NCI-H1048 (cell line): ENCODE measurements at regions not wholly inside any gene's neighbourhood (a gene's known extent, or its start where the extent isn't known, plus 50 kb on each side); places are given as distances from the start of the nearest gene placed in this dataset.

Experiments
- DNase-seq: peaks from one replicate; lab custom pipeline; 2025; lab: John Stamatoyannopoulos, UW

GRCh38 chr5:135120951-135121350 lies 86.9 kb upstream of the PITX1 start:
- DNase-seq: no peak

- no peak for DNase-seq
Observed at GRCh38 chr5:135119481-135119880, 85.5 kb upstream of the PITX1 start.

- no peak for DNase-seq
Observed at GRCh38 chr5:135117590-135117989, 83.6 kb upstream of the PITX1 start.

DNA sequence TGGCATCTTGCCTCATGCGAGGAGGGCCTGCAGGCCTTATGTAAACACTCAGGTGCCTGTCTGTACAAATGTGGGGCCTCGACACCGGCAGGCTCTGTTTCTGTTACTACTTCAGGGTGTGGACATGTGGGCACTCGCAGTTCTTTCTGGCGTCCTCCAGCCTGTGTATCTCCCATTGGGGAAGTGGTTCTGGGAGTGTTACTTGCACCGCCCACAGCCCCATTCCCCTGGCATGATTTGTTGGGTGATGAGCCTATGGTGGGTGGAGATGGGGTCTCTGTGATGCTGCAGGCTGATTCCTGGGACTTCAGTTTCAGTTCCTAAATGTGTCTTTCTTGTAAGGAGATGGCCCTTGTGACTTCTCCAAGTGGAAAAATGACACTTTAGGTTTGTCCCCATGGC lies 82.1 kb upstream of the PITX1 start:
- DNase-seq: no peak

DNA sequence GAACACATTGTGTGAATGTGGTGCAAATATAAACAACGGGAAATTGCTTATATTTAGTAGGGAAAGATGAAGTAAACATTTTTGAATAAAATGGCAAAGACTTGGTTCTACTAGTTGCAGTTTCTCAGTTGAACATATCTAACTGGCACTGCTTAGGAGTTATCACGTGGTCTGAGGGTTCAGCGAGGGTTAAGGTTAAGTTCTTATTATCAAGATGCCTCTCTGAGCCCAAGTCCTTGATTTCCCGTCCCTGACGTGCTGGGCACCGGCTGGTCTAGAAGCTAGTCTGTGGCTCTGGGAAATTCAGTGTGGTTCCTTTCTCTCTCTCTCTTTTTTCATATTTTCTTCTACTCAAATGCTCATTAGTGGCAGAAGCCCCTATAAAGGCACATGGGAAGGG lies 81.6 kb upstream of the PITX1 start:
- no peak for DNase-seq

- DNase-seq: no peak
Observed at GRCh38 chr5:135114759-135115158, 80.7 kb upstream of the PITX1 start.

- DNase-seq: no peak
Observed at GRCh38 chr5:135112008-135112725, 78.1 kb upstream of the PITX1 start.

GRCh38 chr5:135110785-135111596 lies 77.0 kb upstream of the PITX1 start:
- DNase-seq: no peak

DNA sequence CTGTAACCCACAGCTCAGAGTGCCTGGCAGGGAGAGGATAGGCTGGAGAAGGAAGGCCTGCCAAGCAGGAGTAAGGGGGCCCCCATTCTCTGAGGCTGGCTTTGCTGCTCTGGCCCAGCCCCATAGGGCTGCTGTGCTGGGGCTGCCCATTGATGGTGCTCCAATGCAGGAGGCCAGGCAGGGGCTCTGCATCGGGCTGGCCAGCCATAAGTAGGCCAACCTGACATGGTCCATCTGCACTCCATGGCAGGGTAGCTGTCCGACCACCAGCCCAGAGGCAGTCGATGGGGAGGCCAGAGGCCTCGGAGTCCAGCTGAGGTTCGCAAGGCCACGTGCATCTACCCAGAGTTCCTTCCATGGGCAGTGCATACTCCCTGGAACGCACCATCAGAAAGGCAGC lies 75.0 kb upstream of the PITX1 start:
- DNase-seq: no peak

DNA sequence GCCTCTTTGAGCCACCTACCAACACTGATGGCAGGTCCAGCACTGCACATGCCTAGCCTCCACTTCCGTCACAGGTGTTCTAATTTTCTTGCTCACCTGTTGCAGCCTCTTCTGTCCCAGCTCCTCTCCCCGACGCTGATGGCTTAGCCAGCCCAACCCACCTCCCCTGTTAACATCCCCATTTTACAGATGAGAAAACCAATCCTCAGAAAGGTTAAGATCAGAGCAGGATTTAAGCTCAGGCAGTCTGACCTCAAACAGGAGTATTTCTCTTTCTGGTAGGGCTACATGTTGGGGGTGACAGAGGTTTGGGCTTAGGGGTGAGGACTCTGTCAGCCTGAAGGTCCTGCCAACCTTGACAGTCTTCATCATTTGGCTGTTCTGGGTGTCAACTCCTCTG lies 74.5 kb upstream of the PITX1 start:
- DNase-seq: no peak

GRCh38 chr5:135107986-135108385 lies 74.0 kb upstream of the PITX1 start:
- DNase-seq: no peak

- no peak for DNase-seq
Observed at GRCh38 chr5:135106610-135107471, 72.8 kb upstream of the PITX1 start.

GRCh38 chr5:135106136-135106535 lies 72.1 kb upstream of the PITX1 start:
- no peak for DNase-seq

- no peak for DNase-seq
Observed at GRCh38 chr5:135105105-135105484, 71.1 kb upstream of the PITX1 start.

DNA sequence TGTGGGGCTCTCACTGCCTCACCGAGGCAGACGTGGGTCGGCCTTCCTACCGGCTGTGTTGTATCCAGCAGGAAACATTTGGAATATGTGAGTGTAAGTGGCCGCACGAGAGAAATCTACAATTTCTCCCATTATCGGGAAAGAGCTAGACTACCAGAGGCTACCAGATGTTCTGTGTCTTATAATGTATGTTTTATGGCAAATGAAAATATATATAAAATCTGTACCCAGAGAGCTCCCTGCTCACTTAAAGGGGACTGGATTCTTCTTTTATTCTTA lies 69.5 kb upstream of the PITX1 start:
- no peak for DNase-seq

DNA sequence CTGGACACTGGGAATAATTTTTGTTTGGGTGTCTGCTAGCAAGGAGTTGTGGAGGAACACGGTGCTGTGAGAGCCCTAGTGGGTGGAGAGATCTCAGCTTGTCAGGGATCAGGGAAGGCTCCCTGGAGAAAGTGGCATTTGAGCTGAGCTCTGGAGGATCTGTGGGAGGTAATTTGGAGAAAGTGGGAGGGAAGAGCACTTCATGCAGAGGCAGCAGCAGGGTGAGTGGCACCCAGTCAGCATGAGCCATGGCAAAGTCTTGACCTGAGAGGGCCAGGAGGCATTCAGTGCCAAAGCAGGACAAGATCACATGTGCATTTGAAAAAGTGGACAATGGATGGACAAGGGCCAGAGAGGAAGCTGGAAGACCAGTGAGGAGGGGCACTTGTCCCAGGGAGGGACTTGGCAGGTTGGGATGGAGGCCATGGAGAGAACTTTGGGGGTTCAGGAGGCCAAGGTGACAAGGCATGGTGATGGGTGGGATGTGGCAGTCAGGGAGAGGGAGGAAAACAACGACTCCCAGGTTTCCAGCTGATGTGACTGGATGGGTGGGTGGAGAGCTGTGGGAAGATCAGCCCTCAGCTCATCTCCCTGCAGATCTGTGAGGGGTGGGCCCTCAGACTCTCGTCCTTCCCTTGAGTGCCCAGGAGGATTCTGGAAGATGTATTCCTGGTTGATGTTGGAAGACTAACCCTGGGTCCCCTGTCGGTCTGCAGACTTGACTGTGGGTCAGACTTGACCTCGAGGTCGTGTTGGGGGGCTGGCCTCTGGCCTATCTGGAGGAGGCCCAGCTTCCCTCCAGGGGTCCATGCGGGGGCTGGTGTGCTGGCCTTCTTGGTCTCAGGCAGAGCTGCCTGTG lies 68.9 kb upstream of the PITX1 start:
- no peak for DNase-seq

- DNase-seq: no peak
Observed at GRCh38 chr5:135100431-135100830, 66.4 kb upstream of the PITX1 start.

- no peak for DNase-seq
Observed at GRCh38 chr5:135100011-135100410, 66.0 kb upstream of the PITX1 start.

GRCh38 chr5:135097390-135097789 lies 63.4 kb upstream of the PITX1 start:
- DNase-seq: no peak

- DNase-seq: no peak
Observed at GRCh38 chr5:135095871-135096270, 61.8 kb upstream of the PITX1 start.

DNA sequence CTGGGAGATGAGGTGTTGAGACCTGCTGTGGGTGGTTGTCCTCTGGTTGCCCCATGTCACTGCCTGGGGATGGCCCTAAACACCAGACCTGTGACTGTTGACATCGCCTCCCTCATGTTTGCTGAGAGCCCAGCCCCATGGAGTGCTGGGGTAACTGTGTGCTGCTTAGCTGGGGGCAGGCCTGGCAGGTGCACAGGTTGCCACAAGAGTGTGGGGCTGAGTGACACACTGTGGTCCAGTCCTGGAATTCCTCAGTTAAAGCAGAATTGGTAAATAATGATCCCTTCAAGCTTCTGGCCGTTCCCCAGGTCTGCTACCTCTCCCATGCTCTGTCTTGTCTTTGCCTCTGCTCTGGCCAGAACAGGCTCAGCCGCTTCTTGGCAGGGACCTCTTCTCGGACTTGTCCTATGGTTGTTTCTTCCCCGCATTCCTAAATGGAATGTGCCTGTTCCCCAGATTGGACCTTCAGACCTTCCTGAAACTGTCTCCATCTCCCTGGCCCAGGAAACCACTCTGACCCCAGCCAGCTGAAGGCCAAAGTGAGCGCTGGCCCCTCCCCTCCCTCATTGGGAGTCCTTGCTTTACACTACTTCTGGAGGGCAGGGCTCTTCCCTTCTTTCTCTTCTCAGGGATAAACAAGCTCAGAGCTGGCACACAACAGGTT lies 61.2 kb upstream of the PITX1 start:
- no peak for DNase-seq
